Stimulated activated naive CD8-positive, alpha-beta T cell treated with anti-CD3 and anti-CD28 coated beads, Interleukin-15, amount 100 ng/mL, for 72 hours (primary cell): ENCODE measurements at regions not wholly inside any gene's neighbourhood (a gene's known extent, or its start where the extent isn't known, plus 50 kb on each side); places are given as distances from the start of the nearest gene placed in this dataset.

ENCODE experiments used
- ATAC-seq: fragments of 150-1000 bp; cut with Tn5 transposase; 2 replicates; pipeline ENCODE4 v1.10.0; 2021; ENCODE audit warnings: mild to moderate bottlenecking, moderate library complexity
- DNase-seq, 2 donors: peaks; one replicate each; pipeline ENCODE4 v3.0.0; 2021 to 2022
- H3K27ac Mint-ChIP-seq, 2 donors: one replicate each; pipeline ENCODE4 v1.8.0; 2022; ENCODE audit warnings: mild to moderate bottlenecking in 2 of 2, mixed read lengths in 2 of 2, moderate library complexity in 2 of 2
- H3K27me3 Mint-ChIP-seq: one replicate; pipeline ENCODE4 v1.8.0; 2022; ENCODE audit warnings: mixed read lengths
- H3K4me1 Mint-ChIP-seq: one replicate; pipeline ENCODE4 v1.8.0; 2022; ENCODE audit warnings: mild to moderate bottlenecking, mixed read lengths
- H3K4me3 Mint-ChIP-seq, 2 donors: one replicate each; pipeline ENCODE4 v1.8.0; 2022; ENCODE audit warnings: mild to moderate bottlenecking in 2 of 2, mixed read lengths in 2 of 2, moderate library complexity in 1 of 2
- H3K9me3 Mint-ChIP-seq, 2 donors: one replicate each; pipeline ENCODE4 v1.8.0; 2022; ENCODE audit warnings: mixed read lengths in 2 of 2

GRCh38 chrX:115503099-115503498 is 57.9 kb upstream of the PLS3 start:
- no peak for ATAC-seq

DNA sequence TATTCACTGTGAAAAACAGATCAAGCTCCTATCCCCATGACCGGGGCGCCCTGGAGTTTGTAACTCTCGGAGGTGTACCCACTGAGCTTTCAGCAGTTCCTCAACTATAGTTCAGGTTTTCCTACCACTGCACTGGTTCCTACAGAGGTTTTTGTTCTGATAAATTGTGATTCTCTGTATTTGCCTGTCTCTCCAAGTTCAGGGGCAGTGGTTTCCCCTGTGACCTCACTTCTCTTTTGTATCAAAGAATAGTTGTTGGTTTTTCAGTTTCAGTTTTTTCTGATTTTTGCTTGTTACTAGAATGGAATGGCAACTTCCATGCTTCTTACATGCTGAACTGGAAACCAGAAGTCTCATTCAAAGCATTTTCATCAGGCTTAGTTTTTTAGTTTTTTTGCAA is 56.8 kb upstream of the PLS3 start:
- DNase-seq = no peak
- H3K4me3 Mint-ChIP-seq = no peak overlapping the region

More at GRCh38 chrX:115503099-115503498, 57.9 kb upstream of the PLS3 start:
- Mint-ChIP-seq H3K4me1 (no peaks in the 10 kb centered on the region), H3K27ac (no peak overlapping the region), H3K27me3 (no peaks in the 10 kb centered on the region), H3K4me3 (no peak overlapping the region), H3K9me3 (no peaks in the 10 kb centered on the region)
- DNase-seq = no peak

More for the DNA sequence above, 56.8 kb upstream of the PLS3 start:
- Mint-ChIP-seq H3K27ac (no peak overlapping the region), H3K27me3 (no peaks in the 10 kb centered on the region), H3K4me1 (no peaks in the 10 kb centered on the region), H3K9me3 (no peaks in the 10 kb centered on the region)
- no peak for ATAC-seq
